Astrocyte (in vitro differentiated cells and primary cell): ENCODE measurements at regions not wholly inside any gene's neighbourhood (a gene's known extent, or its start where the extent isn't known, plus 50 kb on each side); places are given as distances from the start of the nearest gene placed in this dataset.

ENCODE experiments used
- CTCF ChIP-seq: IDR thresholded peaks from 2 replicates; pipeline ENCODE4 v1.5.1; 2011; ENCODE audit warnings: low read depth, mild to moderate bottlenecking, inconsistent platforms, low read length, moderate library complexity; ENCODE audit not compliant: insufficient read depth
- EZH2 ChIP-seq: IDR thresholded peaks from 2 replicates; pipeline ENCODE4 v1.6.1; 2012; ENCODE audit warnings: mild to moderate bottlenecking, low read length, inconsistent platforms; ENCODE audit not compliant: insufficient read depth

- TF ChIP-seq CTCF (no peak), EZH2 (no peak)
These were observed 169.3 kb upstream of the TCERG1L start for GRCh38 chr10:131480861-131481260.
